Neural cell (in vitro differentiated cells): ENCODE measurements at regions not wholly inside any gene's neighbourhood (a gene's known extent, or its start where the extent isn't known, plus 50 kb on each side); places are given as distances from the start of the nearest gene placed in this dataset.

Experiments used
- CTCF ChIP-seq: fragments of 450-650 bp; IDR thresholded peaks from 2 replicates; pipeline ENCODE4 v1.5.1; 2014; ENCODE audit warnings: antibody characterized with exemption, mild to moderate bottlenecking, moderate library complexity; ENCODE audit not compliant: poor library complexity, severe bottlenecking
- EP300 ChIP-seq: fragments of 450-650 bp; conservative IDR thresholded peaks from 2 replicates; pipeline ENCODE4 v1.6.1; 2014; ENCODE audit warnings: antibody characterized with exemption, mild to moderate bottlenecking, moderate library complexity; ENCODE audit not compliant: poor library complexity, severe bottlenecking
- EZH2 ChIP-seq: fragments of 200-600, 300-800 bp; shearing (Covaris generic), sonication (generic); IDR thresholded peaks from 2 replicates; pipeline ENCODE4 v1.6.1; 2014; ENCODE audit warnings: antibody characterized with exemption, low read length, borderline replicate concordance, mild to moderate bottlenecking; ENCODE audit not compliant: insufficient read depth, poor library complexity, severe bottlenecking
- MXI1 ChIP-seq: fragments of 450-650 bp; conservative IDR thresholded peaks from 2 replicates; pipeline ENCODE4 v1.6.1; 2014; ENCODE audit warnings: antibody characterized with exemption, mild to moderate bottlenecking; ENCODE audit not compliant: poor library complexity, severe bottlenecking
- POLR2AphosphoS5 ChIP-seq: IDR thresholded peaks from 2 replicates; pipeline ENCODE4 v1.6.1; 2012
- RAD21 ChIP-seq: fragments of 450-650 bp; conservative IDR thresholded peaks from 2 replicates; pipeline ENCODE4 v1.6.1; 2014; ENCODE audit warnings: antibody characterized with exemption, mild to moderate bottlenecking, moderate library complexity
- REST ChIP-seq: IDR thresholded peaks from 2 replicates; pipeline ENCODE4 v1.6.1; 2012; ENCODE audit warnings: borderline replicate concordance
- SMC3 ChIP-seq: fragments of 450-650 bp; conservative IDR thresholded peaks from 2 replicates; pipeline ENCODE4 v1.6.1; 2014; ENCODE audit warnings: antibody characterized with exemption, mild to moderate bottlenecking, moderate library complexity; ENCODE audit not compliant: poor library complexity
- TAF1 ChIP-seq: IDR thresholded peaks from 2 replicates; pipeline ENCODE4 v1.6.1; 2012; ENCODE audit warnings: low read depth

GRCh38 chr4:24363751-24364150, 220.6 kb downstream of the DHX15 start:
- TF ChIP-seq MXI1 (no peak), REST (no peak), CTCF (no peak), POLR2AphosphoS5 (no peak), SMC3 (no peak), EZH2 (no peak), TAF1 (no peak), EP300 (no peak), RAD21 (no peak)
